ENCODE measurements at regions not wholly inside any gene's neighbourhood (a gene's known extent, or its start where the extent isn't known, plus 50 kb on each side); places are given as distances from the start of the nearest gene placed in this dataset.
"Not testable (repeated sequence)": the region's sequence is repeated elsewhere in the genome, so short reads cannot be mapped to it uniquely, and the experiment has no call there.

GRCh38 chr1:89436856-89437255 is 73.0 kb downstream of the GBP6 start:
- no peak for DNase-seq

DNA sequence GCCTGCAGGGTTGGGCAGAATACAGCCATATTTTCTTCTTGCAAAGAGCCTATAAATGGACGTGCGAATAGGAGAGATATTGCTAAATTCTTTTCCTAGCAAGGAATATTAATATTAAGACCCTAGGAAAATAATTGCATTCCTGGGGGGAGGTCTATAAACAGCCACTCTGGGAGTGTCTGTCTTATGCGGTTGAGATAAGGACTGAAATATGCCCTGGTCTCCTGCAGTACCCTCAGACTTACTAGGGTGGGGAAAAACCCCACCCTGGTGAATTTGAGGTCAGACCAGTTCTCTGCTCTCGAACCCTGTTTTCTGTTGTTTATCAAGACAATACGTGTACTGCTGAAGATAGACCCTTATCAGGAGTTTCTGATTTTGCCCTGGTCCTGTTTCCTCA is 74.4 kb downstream of the GBP6 start:
- not testable (repeated sequence) for DNase-seq

DNA sequence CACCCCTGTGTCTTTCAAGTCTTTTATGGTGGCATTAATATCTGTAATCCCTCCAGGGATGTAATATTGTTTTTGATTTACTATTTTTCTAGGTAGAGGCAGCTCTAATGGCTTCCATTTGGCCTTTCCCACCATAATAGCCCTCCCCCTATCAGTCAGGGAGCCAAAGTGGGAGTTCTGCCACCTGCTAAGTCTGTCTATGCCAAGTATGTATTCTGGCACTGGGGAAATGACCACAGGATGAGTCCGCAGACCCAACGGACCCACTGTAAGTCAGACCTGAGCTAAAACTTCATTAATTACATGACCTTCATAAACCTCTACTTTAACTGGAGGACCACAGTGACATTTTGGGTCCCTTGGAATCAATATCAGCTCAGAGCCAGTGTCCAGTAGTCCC is 77.1 kb downstream of the GBP6 start:
- DNase-seq, result no peak

DNA sequence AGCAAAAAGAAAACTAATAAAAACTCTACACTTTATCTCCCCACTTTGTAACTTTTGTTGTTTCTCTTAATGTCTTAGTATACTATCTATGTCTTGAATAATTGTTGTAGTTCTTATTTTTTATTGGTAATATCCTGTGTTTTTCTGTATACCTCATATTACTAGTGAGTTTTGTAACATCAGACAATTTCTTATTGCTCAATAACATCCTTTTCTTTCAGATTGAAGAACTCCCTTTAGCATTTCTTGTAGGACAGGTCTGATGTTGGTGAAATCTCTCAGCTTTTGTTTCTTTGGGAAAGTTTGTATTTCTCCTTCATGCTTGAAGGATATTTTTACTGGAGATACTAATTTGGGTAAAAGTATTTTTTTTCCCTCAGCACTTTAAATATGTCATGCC is 79.8 kb upstream of the LRRC8B start:
- no peak for DNase-seq

- peak; percentile 71 for DNase-seq
Measured at GRCh38 chr1:89451011-89451410, 73.6 kb upstream of the LRRC8B start.

- DNase-seq, result no peak
Measured at GRCh38 chr1:89453123-89453972, 71.3 kb upstream of the LRRC8B start.

DNA sequence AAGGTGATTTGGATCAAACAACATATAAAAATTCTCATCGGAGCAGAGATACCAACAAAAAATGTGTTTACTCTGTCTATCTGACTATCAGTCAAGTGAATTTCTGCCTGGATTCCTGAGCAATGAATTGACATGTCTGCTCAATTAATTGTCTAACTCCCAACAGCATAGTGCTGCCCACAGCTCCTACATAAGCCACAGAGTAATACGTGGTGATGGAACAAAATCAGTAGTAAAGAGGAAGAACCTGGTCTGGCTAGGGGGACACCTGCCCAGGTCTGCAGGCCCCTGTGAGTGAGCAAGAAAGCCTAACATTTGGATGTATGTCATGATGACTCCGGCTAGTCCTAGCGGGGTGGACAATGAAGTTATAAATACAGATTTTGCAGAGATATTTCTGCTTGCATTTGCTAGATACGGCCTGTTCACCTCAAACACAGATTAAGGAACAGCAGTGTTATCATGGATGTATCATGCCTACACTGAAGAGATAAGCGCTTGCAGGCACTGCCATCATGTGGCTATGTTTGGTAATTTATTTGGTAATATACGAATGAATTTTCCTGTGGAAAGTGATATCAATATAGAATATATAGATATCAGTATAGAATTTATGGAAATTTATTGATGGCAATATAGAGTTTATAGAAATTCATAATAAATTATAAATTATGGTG is 69.6 kb upstream of the LRRC8B start:
- DNase-seq, result peak; percentile 51

DNA sequence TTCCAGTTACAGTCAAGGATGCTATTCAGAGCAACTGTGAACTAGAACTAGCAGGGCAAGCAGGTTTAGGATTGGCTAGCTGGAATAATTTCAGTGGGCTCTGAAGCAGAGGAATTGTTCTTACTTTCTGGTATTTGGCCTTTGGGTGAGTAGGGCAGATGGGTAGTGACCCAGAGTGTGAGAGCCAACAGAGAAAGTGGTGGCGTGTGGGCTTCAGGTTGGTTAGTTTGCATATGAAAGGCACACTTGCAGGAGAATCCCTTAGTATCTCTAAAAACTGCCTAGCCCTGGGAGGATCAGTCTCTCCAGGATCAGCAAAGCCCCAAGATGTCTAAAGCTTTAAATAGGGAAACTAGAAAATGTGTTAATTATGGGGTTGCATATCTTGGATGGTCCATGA is 67.6 kb upstream of the LRRC8B start:
- no peak for DNase-seq

GRCh38 chr1:89459081-89459480 is 65.5 kb upstream of the LRRC8B start:
- no peak for DNase-seq

GRCh38 chr1:89460325-89460724 is 64.3 kb upstream of the LRRC8B start:
- DNase-seq, result no peak

DNA sequence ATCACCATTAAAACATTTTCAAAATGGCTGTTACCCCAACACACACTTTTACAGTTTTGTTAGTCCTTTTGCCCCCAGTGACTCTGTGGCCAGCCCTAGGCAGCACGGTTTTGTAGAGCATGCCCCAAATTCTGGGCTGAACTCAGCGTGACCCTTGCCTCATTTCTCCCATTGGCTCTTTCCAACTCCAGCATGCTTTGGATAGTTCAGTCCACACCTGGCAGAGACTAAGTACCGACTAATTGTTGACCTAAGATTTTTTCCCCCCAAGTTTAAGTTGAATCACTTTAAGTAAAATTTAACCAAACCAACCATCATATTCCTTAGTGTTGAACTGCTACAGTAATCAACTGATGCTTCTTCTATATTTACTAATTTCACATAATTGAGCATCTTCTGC is 62.4 kb upstream of the LRRC8B start:
- DNase-seq, result no peak

GRCh38 chr1:89464008-89464407 is 60.6 kb upstream of the LRRC8B start:
- DNase-seq, result no peak

DNA sequence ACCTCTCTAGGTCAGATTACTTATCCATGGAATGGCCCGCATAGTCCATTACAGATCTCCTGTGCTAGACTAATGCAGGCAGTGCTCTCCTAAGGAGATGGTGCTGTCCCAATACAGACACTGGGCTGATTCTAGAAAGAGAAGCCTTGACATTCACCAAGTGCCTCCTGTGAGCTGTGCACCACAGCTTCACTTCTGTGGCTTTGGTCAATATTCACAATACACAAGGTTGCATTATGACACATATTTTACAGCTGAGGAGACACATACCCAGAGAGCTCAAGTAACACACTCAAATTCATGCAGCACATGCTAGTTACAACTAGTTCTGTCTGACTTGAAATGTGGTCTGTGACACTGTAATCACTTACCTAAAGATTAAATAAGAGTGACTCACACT is 59.4 kb upstream of the LRRC8B start:
- peak; percentile 7 for DNase-seq

DNA sequence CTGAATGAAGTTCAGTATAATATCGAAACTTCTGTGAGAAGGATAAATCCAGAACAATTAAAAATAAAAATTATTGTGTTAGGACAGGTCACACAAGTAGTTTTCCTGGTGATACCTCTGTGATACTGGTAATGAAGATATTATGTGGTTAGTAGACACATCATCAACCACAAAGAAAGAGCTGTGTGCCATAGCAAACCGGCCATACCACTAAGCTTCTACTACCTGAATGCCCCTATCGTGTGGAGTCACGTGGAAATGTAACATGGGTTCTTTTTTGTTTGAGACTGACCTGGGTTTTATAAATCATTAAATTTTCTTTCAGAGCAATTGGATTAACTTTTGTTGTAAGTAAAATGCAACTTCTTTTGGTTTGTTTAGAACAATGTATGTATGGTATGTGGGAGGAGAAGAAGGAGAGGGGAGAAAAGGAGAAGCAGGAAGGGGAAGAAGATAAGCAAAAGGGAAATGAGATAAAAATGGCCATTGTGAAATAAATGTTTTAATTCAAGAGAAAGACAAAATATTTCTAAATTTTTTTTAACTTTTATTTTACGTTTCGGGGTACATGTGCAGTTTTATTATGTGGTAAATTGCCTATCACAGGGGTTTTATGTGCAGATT is 58.2 kb upstream of the LRRC8B start:
- DNase-seq, result no peak

DNA sequence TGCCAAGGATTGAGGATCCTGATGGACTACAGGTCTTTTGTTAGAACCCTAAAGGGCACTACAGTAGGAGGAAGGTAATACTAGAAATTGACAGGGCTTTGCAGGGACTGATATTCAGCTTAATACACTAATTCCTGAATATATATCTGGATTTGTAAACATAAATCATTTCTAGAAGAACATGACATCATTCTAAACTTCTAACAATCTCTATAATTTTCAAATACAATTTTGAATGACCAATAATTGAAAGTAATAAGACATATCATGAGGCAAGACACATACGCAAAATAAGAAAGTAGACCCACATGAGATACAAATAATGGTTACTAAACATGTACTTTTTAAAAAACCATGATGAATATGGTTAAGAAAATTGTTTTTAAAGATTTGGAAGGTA is 52.4 kb upstream of the LRRC8B start:
- DNase-seq, result no peak

DNA sequence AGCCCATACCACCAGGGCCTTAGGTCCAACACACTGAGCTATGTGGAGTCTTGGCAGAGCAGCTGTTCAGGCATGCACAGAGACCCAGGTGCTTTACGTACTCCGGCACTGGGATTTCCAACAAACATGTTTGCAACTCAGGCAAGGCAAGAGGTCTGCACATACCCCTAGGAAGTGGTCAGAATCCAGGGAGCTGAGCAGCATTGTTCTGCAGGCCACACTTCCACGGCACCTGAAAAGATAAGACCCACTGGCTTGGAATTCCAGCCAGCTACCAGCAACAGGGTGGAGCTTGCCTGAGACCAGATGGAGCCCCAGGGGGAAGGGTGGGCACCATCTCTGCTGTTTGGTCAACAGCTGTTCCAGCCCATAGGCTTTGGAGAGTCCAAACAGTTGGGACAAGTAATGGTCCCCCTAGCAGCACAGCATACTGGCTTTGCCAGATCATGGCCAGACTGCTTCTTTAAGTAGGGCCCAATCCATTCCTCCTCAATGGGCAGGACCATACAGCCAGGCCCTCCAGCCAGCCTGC is 51.7 kb upstream of the LRRC8B start:
- DNase-seq, result no peak
